ENCODE measurements at regions not wholly inside any gene's neighbourhood (a gene's known extent, or its start where the extent isn't known, plus 50 kb on each side); places are given as distances from the start of the nearest gene placed in this dataset.

- TF ChIP-seq, protein P1, sequence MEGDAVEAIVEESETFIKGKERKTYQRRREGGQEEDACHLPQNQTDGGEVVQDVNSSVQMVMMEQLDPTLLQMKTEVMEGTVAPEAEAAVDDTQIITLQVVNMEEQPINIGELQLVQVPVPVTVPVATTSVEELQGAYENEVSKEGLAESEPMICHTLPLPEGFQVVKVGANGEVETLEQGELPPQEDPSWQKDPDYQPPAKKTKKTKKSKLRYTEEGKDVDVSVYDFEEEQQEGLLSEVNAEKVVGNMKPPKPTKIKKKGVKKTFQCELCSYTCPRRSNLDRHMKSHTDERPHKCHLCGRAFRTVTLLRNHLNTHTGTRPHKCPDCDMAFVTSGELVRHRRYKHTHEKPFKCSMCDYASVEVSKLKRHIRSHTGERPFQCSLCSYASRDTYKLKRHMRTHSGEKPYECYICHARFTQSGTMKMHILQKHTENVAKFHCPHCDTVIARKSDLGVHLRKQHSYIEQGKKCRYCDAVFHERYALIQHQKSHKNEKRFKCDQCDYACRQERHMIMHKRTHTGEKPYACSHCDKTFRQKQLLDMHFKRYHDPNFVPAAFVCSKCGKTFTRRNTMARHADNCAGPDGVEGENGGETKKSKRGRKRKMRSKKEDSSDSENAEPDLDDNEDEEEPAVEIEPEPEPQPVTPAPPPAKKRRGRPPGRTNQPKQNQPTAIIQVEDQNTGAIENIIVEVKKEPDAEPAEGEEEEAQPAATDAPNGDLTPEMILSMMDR (IDR thresholded peaks at IDR 0.05): no peak
- TF ChIP-seq ZFX (IDR thresholded peaks at IDR 0.05; ENCODE audit: borderline replicate concordance): no peak
These were observed 116.8 kb upstream of the SPRED2 start for GRCh38 chr2:65549257-65549627.
